Inferior parietal cortex (tissue), 1 donor: ENCODE measurements at regions not wholly inside any gene's neighbourhood (a gene's known extent, or its start where the extent isn't known, plus 50 kb on each side); places are given as distances from the start of the nearest gene placed in this dataset.
"Not testable (repeated sequence)": the region's sequence is repeated elsewhere in the genome, so short reads cannot be mapped to it uniquely, and the experiment has no call there.

Experiments used
- DNase-seq: peaks from one replicate; pipeline ENCODE4 v3.0.0-alpha.2; 2016; ENCODE audit errors: extremely low spot score

DNA sequence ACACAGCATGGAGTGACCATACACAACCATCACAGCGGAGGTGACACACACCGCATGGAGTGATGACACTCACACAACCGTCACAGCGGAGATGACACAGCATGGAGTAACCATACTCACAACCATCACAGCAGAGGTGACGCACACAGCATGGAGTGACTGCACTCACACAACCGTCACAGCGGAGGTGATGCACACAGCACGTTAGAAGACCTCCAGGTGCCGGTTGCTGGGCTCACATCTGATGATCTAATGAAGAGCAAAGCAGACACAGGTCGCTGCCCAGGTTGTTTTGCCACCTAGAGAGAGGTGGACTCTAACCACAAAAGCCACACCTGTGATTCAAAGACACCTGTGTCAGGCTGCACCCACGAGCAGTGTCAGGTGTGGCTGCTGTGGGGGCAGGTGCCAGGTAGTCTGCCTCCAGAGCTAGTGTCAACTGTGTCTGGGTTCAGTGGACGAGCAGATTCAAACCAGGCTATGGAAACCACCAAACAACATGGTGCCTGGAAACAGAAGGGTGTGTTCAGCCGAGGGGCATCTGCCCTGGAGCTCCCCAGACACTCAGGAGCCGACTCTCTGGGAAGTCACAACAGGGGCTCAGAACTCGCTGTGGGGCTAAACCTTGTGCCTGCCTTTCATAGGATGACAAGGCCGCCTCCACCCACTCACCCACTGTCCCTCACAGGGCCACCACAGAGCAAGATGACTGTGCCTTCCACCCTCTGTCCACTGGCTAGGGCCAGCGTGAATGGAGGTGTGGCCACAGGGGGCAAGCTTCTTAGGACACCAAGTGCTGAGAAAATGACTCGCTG, 608.2 kb downstream of the TBC1D22A start:
- DNase-seq = no peak

DNA sequence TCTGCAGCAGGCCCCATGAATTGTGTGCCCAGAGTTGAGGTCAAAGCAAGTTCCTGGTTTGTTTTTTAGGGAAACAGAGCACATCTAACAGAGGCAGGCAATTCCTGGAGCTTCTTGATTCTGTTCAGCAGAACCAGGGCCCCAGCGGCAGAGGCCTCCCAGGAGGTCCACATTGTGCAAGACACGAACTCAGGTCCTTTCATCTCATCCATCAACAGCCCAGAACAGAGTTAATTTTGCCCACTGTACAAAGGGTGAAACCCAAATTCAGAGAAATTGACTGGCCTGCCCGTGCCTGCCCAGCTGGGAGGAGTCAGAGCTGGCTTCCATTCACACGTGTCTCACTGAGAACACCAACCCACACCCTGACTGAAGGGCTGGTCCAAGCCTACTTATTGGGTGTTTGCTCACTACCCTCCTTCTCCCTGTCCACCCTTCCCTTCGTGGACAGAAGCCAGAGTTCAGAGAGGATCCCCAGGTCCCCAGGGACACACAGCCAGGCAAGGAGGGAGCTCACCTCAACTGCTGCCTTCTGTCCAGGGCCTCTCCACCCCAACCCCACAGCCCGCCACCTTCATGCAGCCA, 607.1 kb downstream of the TBC1D22A start:
- no peak for DNase-seq

DNA sequence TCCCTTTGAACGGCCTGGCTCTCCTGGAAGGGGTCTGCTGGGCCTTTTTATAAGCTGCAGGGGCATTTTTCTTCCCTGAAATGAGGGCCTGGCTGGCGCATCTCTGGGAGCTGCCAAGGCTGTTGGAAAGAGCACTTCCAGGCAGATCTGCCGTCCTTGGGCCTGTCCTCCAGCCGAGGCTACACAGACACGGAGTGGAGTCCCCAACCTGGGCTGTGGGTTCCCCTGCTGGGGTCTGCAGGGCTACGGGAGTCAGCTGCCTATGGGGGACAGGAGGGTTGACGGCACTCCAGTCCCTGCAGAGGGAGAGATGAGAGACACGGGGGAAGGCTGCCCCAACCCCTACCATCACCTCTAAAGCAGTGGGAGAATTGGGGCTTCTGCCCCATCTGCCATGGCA, 606.6 kb downstream of the TBC1D22A start:
- DNase-seq = no peak

DNA sequence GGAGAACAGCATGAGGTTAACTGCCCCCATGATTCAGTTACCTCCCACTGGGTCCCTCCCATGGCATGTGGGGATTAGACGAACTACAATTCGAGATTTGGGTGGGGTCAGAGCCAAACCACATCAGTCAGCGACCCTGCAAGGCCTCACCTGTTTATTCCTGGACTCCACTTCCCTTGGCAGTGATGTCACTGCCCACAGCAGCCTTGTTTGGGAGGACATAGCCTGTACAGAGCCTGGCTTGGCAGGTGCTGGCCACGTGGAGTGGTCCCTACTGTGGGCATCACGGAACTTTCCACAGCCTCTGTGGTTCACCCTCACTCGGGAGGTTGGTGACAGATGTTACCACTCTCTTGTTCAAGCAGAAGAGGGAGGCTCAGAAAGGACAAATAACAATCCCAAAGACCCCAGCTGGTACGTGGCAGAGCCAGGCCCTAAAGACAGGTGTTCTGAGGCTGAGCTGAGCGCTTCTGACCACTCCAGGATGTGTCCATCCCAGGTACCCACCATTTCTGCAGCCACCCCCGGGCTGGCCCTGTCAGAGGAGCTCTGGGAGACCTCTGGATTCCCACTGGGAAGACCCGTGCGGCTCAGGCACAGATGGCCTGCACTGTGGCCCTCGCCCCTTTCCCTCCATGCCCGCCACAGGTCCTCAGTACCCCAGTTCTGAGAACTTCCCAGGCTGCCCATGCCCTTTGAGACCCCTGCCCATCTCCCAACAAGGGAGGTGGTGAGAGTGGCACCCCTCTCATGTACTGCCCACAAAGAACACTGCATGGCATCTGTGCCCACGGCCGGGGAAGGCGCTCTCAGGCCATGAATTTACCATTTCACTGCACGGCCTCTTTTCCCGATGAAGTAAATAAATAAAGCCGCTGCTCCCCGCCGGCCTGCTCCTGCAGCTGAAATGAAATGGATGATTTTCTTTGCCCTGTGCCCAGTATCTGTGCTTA, 605.8 kb downstream of the TBC1D22A start:
- no peak for DNase-seq

DNA sequence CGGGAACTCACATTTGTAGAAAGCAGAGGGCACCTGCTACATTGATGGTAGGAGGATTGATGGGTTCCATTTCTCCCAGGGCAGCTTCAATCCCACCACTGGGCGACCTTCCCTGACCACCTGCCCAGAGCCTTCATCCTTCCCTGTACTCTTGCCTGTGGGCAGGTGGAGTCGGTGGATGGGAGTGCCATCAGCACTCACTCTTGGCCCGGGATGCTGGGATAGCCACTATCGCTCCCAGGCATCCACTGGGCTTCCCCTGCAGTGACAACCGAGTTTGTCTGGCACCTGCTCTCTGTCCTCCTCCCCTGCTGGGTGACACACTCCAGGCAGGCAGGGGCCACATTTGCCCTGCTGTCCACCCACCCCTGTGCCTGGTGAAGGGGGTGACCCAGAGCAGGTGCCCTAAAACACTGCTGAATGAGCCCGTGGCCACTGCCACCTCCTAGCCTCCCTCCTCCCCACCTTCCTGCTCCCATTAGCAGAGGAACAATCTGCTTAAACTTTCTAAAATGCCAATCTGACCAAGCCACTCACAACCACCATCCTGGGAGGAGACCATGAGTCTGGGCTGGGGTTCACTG, 604.7 kb downstream of the TBC1D22A start:
- DNase-seq = no peak

DNA sequence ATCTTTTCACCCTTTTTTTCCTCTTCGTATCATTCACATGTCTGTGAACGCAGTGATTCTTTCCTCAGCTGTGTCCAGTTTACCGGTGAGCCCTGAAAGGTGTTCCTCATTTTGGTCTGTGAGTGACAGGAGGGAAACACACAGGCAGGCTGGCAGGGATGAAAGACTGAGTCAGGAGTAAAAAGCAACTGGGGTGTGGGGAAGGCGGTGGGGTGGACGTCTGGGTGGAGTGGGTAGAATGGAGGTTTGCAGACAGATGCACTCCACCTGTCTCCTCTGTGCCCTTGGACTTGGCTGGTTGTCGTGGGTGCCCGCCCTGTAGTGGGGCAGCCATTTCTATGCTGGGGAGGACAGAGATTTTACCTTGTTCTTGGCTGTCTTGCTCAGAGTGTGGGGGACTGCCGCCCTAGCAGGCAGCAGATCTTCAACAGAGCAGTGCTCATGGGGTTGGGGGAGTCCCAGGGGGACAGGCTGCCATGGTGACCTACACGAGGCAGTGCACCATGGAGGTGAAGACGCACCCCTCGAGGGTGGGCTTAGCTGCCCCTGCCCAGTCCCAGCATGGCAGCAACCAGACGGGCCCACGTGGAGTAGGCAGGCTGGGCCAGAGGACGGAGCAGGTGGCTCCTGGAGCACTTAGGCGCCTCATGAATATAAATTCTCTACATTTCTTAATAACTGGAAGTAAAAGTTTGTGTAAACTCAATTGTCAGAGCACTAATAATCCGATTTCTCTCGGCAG, 603.7 kb downstream of the TBC1D22A start:
- DNase-seq = no peak

DNA sequence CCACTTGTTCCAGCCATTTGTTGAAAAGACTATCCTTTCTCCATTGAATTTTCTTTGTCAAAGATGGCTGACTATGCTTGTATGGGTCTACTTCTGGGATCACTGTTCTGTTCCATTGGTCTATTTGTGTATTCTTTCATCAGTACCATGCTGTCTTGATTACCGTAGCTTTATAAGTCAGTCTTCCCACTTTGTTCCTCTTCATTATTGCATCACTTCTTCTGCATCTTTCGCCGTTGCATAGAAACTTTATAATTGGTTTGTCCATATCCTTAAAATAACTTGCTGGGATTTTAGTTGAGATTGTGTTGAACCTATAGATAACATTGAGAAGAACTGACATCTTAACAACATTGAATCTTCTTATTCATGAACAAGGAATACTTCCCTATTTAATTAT, 598.8 kb downstream of the TBC1D22A start:
- DNase-seq = no peak

DNA sequence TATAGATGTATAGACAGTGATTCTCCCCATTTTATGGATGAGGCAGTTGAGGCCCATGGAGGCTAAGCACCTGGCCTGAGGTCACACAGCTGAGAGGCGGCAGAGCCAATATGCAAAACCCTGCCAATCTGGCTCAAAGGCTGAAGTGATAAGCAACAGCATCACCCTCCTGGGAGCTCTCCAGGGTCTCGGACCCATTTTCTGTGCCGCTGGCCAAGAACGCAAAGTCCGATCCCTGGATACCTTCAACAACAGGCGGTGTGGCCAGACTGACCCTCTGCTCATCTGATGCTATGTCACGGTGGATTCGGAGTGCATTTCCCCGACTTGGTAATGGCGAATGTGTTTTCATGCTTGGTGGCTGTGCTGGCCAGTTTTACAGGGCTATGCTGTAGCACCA, 595.0 kb downstream of the TBC1D22A start:
- no peak for DNase-seq

DNA sequence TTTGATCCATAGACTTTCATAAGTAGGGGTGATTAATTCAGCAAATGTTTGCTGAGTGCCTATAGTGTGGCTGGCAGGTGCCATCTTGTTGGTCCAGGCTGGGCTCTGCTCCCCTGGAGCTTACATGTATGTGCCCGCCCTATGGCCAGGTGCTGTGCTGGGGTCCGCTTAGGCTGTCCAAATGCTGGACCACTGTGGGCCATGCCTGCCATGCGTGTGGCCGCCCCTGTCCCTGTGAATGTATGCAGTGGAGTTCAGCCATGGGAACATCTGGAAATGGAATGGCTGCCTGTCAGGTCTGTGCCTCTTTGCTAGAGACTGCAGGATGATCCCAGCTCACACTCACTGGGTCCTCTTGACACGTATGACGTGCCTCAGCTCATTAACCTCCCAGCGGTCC, 594.6 kb downstream of the TBC1D22A start:
- DNase-seq = no peak

DNA sequence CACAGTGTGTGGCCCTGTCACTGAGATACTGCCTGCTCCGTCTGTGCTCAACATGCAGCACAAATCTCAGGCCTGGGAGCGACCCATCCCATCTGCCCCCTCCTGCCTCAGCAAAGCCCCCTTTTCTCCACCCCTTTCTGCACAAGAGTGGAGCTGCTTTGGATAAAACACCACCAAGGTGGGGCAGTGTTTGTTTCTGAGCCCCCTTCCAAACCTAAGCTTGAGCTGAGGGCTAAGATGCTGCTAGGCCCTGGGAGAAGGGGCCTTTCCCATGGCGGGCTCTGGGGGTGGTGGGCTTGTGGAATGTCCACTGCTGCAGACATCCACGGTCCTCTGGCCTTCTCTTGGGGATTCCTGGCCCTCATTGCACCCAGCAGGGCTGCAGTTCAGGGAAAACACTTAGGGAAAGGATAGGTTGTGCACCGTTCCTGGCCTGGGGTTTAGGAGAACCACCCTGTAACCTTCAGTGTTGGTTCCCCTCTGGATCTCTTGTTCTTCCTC, 594.1 kb downstream of the TBC1D22A start:
- no peak for DNase-seq

DNA sequence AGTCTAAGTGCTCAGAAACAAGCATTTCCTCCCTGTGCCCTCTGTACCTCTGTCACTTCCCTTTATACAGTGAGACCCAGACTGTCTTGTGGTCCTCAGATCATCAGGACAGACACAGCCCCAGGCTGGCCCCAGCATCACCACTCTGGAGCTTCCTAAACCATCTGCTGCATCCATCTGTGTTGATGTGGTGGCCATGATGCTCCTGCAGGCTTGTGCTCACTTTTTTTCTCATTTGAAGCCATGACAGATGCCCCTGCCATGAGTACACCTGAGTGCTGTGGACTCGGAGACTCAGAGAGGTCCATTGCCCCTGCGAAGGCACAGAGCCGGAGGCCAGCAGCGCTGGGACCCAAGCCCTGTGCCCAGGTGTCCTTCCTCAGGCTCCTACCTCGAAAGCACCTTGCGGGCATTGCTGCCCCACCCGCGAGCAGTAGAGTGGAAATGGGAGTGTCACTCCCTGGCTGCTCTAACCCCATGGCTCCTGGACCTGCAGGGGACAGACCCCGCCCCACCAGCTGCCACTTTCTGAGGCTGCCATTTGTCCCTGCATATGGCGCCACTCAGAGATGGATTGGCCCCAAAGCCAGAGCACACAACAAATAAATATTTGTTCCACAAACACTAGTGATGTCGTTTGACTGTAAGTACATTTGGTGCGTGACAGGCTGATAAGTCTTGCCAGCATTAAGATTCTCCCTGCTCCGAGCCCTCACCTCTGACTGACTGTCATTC, 593.5 kb downstream of the TBC1D22A start:
- DNase-seq = no peak

DNA sequence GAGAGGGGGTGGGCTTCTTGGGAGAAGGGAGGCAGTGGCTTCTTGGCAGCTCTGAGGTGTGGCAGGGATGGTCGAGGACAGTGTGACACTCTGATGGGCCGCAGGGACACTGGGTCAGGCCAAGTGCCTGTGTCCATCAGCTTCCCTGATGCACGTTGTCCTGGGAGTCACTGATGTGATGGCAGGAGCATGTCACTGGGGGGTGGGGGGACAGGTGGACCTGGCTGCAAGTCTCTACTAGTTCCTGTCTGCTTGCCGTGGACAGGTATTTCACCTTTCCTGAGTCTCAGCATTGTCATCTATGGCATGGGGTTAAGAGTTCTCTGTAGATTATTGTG, 592.9 kb downstream of the TBC1D22A start:
- DNase-seq = no peak

DNA sequence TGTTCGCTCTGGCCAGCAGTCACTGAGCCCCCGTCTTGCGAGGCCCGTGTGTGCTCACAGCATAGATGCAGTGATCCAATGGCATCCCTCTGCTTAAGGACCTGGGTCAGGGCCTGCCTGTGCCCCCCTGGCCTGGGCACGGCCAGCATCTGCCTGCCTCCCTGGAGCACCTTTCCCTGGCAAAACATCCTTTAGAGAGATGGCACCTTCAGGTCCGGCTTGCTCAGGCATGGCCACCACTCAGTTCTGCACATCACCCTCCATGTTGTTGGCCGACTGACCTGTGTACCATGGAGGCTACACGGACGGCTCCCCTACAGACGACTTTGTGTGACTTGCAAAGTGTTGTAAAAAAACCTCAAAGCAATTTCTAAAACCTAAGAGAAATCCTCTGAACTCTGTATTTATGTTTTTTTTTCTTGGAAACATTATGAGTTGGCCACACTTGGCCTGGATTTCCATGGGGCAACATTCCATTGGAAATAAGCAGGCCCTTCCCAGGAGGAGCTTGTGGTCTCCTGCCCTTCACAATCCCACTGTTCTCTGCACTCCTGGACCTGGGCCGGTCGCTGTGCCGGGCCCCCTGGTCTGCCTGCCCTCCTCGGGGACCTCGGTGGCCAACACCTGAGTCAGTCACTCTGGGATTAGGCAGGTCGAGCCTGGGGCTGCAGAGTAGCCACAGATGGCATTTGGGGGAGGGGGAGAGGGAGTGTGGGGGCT, 592.4 kb downstream of the TBC1D22A start:
- DNase-seq = no peak

DNA sequence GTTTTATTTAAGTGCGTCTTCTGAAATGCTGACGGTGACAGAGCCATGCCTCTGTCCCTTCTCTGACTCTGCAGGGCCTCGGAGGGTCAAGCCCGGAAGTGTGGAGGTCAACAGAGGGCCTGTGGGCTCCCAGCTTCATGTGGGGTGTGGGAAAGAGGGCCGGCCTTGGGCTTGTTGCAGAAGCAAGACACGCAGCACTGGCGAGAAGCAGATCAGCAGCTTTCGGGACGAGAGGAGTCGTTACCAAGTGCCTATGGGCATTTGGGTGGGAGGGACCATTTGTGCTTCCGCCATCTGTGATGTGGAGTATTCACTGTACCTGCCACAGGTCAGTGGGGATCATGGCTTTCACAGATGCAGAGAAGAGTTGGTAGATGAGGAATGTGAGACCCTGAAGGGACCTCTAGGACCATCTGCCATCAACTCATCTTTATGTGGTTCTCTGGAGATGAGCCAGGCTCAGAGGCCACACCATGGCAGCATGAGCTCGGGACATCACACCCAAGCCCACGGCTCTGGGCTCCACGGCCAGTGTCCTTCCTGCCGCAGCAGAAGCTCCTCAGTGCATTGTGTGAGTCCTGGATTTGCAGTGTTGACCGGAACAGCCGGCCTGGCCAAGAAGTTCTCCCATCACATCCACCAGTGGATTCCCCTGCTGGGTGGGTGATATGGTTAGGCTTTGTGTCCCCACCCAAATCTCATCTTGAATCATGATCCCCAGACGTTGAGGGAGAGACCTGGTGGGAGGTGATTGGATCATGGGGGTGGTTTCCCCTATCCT, 590.7 kb downstream of the TBC1D22A start:
- no peak for DNase-seq

DNA sequence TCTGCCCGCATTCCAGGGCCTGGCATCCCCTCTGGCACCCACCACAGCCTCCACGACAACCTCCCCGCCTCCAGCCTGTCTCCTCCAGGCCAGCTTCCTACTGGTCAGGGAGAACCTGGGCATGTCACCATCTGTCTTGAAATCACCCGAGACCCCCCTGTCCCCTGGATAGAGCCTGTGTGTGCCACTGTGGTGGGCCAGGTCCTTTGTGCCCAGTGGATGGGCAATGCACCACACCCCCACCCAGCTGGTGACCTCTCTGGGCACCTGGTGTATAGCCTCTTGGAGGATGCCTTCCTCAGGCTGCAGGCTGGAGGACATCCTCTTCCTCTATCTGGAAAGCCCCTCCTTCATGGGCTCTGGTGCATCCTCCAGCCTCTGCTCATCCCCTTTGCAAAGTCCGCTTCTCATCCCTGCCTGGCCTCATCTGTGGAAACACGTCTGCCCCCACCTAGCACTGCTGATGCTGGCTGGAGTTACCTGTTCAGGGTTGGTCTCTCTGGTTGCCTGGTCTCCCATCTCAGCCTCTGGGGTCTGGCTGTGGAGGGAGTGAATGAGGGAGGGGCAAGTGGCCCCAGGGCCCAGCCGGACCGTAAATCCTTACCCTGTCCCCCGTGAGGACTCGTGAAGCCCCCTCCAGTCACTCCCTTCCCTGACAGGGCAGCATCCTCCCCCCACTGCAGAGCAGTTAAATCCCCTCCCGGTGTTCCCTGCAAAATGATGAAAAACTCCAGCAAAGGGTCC, 589.6 kb downstream of the TBC1D22A start:
- DNase-seq = no peak

DNA sequence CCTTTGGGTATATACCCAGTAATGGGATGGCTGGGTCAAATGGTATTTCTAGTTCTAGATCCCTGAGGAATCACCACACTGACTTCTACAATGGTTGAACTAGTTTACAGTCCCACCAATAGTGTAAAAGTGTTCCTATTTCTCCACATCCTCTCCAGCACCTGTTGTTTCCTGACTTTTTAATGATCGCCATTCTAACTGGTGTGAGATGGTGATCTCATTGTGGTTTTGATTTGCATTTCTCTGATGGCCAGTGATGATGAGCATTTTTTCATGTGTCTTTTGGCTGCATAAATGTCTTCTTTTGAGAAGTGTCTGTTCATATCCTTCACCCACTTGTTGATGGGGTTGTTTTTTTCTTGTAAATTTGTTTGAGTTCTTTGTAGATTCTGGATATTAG, 583.8 kb downstream of the TBC1D22A start:
- DNase-seq = not testable (repeated sequence)

DNA sequence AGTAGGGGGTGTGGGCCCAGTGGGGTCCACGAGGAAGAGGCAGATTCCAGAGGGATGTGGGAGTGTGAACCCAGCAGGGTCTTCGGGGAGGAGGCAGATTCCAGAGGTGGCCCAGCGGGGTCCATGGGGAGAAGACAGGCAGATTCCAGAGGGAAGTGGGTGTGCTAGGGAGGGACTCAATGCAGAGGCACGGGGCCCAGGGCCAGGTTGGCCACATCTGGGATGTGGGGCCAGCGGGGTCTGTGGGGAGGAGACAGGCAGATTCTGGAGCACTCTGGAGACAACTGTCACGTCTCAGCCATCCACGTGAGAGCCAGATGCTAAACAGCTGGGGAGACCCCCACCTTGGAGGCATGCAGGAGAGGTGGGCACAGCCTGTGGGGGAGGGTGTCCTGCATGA, 582.6 kb downstream of the TBC1D22A start:
- DNase-seq = no peak

DNA sequence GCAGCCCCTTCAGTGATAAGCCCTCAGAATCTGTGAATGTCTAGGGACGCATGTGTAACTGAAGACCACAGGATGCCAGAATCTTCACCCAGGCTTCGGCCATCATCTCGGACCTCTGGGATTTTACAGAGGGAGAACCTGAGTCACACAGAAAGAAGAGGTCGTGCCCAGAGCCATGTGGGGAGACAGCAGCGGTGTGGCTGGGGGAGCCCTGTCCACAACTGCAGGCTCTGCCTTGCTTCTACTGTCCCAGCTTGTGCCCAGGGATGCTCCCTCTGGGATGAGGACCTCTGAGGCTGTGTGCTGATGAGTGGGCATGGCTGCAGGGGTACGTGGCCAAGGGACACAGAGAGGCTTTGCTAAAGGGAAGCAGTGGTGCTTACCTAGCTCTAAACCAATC, 582.0 kb downstream of the TBC1D22A start:
- DNase-seq = no peak
